ENCODE measurements at regions not wholly inside any gene's neighbourhood (a gene's known extent, or its start where the extent isn't known, plus 50 kb on each side); places are given as distances from the start of the nearest gene placed in this dataset.

GRCh38 chr5:99133921-99134320 is 205.1 kb upstream of the CHD1 start:
- TF ChIP-seq ZNF274 (IDR thresholded peaks at IDR 0.05; ENCODE audit: low read depth, low read length) = no peak
- Histone ChIP-seq H3K27me3 (ENCODE audit: insufficient read depth, insufficient read length) (no peaks in the 10 kb centered on the region), H3K4me3 (ENCODE audit: insufficient read length, low read depth) (no peak overlapping the region), H3K9me3 (ENCODE audit: insufficient read depth, low read length) (no peaks in the 10 kb centered on the region), H3K9ac (ENCODE audit: insufficient read length, low read depth) (no peak overlapping the region), H3K36me3 (ENCODE audit: insufficient read depth, insufficient read length, low read length) (no peaks in the 10 kb centered on the region), H3K4me1 (ENCODE audit: insufficient read depth, insufficient read length) (no peaks in the 10 kb centered on the region)
- DNase-seq (ENCODE audit: low read depth, low spot score) = no peak

- Histone ChIP-seq H3K4me1 (ENCODE audit: insufficient read depth, insufficient read length) (no peaks in the 10 kb centered on the region), H3K9me3 (ENCODE audit: insufficient read depth, low read length) (no peaks in the 10 kb centered on the region), H3K27me3 (ENCODE audit: insufficient read depth, insufficient read length) (no peaks in the 10 kb centered on the region), H3K9ac (ENCODE audit: insufficient read length, low read depth) (no peak overlapping the region), H3K36me3 (ENCODE audit: insufficient read depth, insufficient read length, low read length) (no peaks in the 10 kb centered on the region), H3K4me3 (ENCODE audit: insufficient read length, low read depth) (no peak overlapping the region)
- TF ChIP-seq YY1 (IDR thresholded peaks at IDR 0.05; ENCODE audit: insufficient read depth, insufficient read length) (no peak), SUZ12 (IDR thresholded peaks at IDR 0.05; ENCODE audit: extremely low read depth, insufficient read depth, insufficient read length) (no peak), ZNF274 (IDR thresholded peaks at IDR 0.05; ENCODE audit: low read depth, low read length) (no peak)
- no peak for DNase-seq (ENCODE audit: low read depth, low spot score)
These were observed 201.1 kb upstream of the CHD1 start for GRCh38 chr5:99129768-99130501.

- no peaks in the 10 kb centered on the region for H3K4me1 ChIP-seq (ENCODE audit: insufficient read depth, insufficient read length)
- no peak overlapping the region for H3K9ac ChIP-seq (ENCODE audit: insufficient read length, low read depth)
- no peak overlapping the region for H3K4me3 ChIP-seq (ENCODE audit: insufficient read length, low read depth)
- H3K9me3 ChIP-seq (ENCODE audit: insufficient read depth, low read length) = no peaks in the 10 kb centered on the region
- TF ChIP-seq ZNF274 (IDR thresholded peaks at IDR 0.05; ENCODE audit: low read depth, low read length) (no peak), SUZ12 (IDR thresholded peaks at IDR 0.05; ENCODE audit: extremely low read depth, insufficient read depth, insufficient read length) (no peak), YY1 (IDR thresholded peaks at IDR 0.05; ENCODE audit: insufficient read depth, insufficient read length) (no peak)
- no peak for DNase-seq (ENCODE audit: low read depth, low spot score)
- no peaks in the 10 kb centered on the region for H3K27me3 ChIP-seq (ENCODE audit: insufficient read depth, insufficient read length)
- H3K36me3 ChIP-seq (ENCODE audit: insufficient read depth, insufficient read length, low read length) = no peaks in the 10 kb centered on the region
These were observed 194.2 kb upstream of the CHD1 start for GRCh38 chr5:99122976-99123375.

- TF ChIP-seq SUZ12 (IDR thresholded peaks at IDR 0.05; ENCODE audit: extremely low read depth, insufficient read depth, insufficient read length) = no peak
- TF ChIP-seq ZNF274 (IDR thresholded peaks at IDR 0.05; ENCODE audit: low read depth, low read length) = no peak
- TF ChIP-seq YY1 (IDR thresholded peaks at IDR 0.05; ENCODE audit: insufficient read depth, insufficient read length) = no peak
- Histone ChIP-seq H3K4me3 (ENCODE audit: insufficient read length, low read depth) (no peak overlapping the region), H3K9ac (ENCODE audit: insufficient read length, low read depth) (no peak overlapping the region), H3K4me1 (ENCODE audit: insufficient read depth, insufficient read length) (no peaks in the 10 kb centered on the region), H3K36me3 (ENCODE audit: insufficient read depth, insufficient read length, low read length) (no peaks in the 10 kb centered on the region), H3K9me3 (ENCODE audit: insufficient read depth, low read length) (no peaks in the 10 kb centered on the region), H3K27me3 (ENCODE audit: insufficient read depth, insufficient read length) (no peaks in the 10 kb centered on the region)
- no peak for DNase-seq (ENCODE audit: low read depth, low spot score)
These were observed 190.5 kb upstream of the CHD1 start for GRCh38 chr5:99119326-99119725.

GRCh38 chr5:99116526-99116925 is 187.7 kb upstream of the CHD1 start:
- Histone ChIP-seq H3K9me3 (ENCODE audit: insufficient read depth, low read length) (no peaks in the 10 kb centered on the region), H3K4me1 (ENCODE audit: insufficient read depth, insufficient read length) (no peaks in the 10 kb centered on the region), H3K4me3 (ENCODE audit: insufficient read length, low read depth) (no peak overlapping the region), H3K27me3 (ENCODE audit: insufficient read depth, insufficient read length) (no peaks in the 10 kb centered on the region), H3K9ac (ENCODE audit: insufficient read length, low read depth) (no peak overlapping the region), H3K36me3 (ENCODE audit: insufficient read depth, insufficient read length, low read length) (no peaks in the 10 kb centered on the region)
- TF ChIP-seq YY1 (IDR thresholded peaks at IDR 0.05; ENCODE audit: insufficient read depth, insufficient read length) = no peak
- TF ChIP-seq SUZ12 (IDR thresholded peaks at IDR 0.05; ENCODE audit: extremely low read depth, insufficient read depth, insufficient read length) = no peak
- no peak for TF ChIP-seq ZNF274 (IDR thresholded peaks at IDR 0.05; ENCODE audit: low read depth, low read length)
- no peak for DNase-seq (ENCODE audit: low read depth, low spot score)

GRCh38 chr5:99109894-99110293 is 181.1 kb upstream of the CHD1 start:
- no peaks in the 10 kb centered on the region for H3K36me3 ChIP-seq (ENCODE audit: insufficient read depth, insufficient read length, low read length)
- no peak for DNase-seq (ENCODE audit: low read depth, low spot score)
- no peaks in the 10 kb centered on the region for H3K9me3 ChIP-seq (ENCODE audit: insufficient read depth, low read length)
- no peak overlapping the region for H3K4me3 ChIP-seq (ENCODE audit: insufficient read length, low read depth)
- no peaks in the 10 kb centered on the region for H3K27me3 ChIP-seq (ENCODE audit: insufficient read depth, insufficient read length)
- TF ChIP-seq ZNF274 (IDR thresholded peaks at IDR 0.05; ENCODE audit: low read depth, low read length) (no peak), YY1 (IDR thresholded peaks at IDR 0.05; ENCODE audit: insufficient read depth, insufficient read length) (no peak), SUZ12 (IDR thresholded peaks at IDR 0.05; ENCODE audit: extremely low read depth, insufficient read depth, insufficient read length) (no peak)
- H3K4me1 ChIP-seq (ENCODE audit: insufficient read depth, insufficient read length) = no peaks in the 10 kb centered on the region
- no peak overlapping the region for H3K9ac ChIP-seq (ENCODE audit: insufficient read length, low read depth)

- Histone ChIP-seq H3K27me3 (ENCODE audit: insufficient read depth, insufficient read length) (no peaks in the 10 kb centered on the region), H3K9me3 (ENCODE audit: insufficient read depth, low read length) (no peaks in the 10 kb centered on the region), H3K9ac (ENCODE audit: insufficient read length, low read depth) (no peak overlapping the region), H3K4me3 (ENCODE audit: insufficient read length, low read depth) (no peak overlapping the region), H3K4me1 (ENCODE audit: insufficient read depth, insufficient read length) (no peaks in the 10 kb centered on the region), H3K36me3 (ENCODE audit: insufficient read depth, insufficient read length, low read length) (no peaks in the 10 kb centered on the region)
- TF ChIP-seq YY1 (IDR thresholded peaks at IDR 0.05; ENCODE audit: insufficient read depth, insufficient read length) (no peak), ZNF274 (IDR thresholded peaks at IDR 0.05; ENCODE audit: low read depth, low read length) (no peak)
- no peak for DNase-seq (ENCODE audit: low read depth, low spot score)
These were observed 176.4 kb upstream of the CHD1 start for GRCh38 chr5:99105216-99105615.
